ENCODE measurements at regions not wholly inside any gene's neighbourhood (a gene's known extent, or its start where the extent isn't known, plus 50 kb on each side); places are given as distances from the start of the nearest gene placed in this dataset.

GRCh38 chr13:26501641-26502040 is 55.8 kb upstream of the WASF3 start:
- no peak for ATAC-seq (ENCODE audit: low FRiP score in 2 of 2)
- DNase-seq, result no peak
- WGBS, 2 donors, result 47 to 55% methylated on average over 8 of the region's 8 CpGs
- Histone ChIP-seq H3K27me3 (no peaks in the 10 kb centered on the region), H3K36me3 (no peaks in the 10 kb centered on the region), H3K4me3 (no peak overlapping the region), H3K9me3 (no peaks in the 10 kb centered on the region), H3K4me1 (no peaks in the 10 kb centered on the region), H3K27ac (no peak overlapping the region)
- TF ChIP-seq POLR2A (IDR thresholded peaks at IDR 0.05) (no peak), EP300 (IDR thresholded peaks at IDR 0.05) (no peak), CTCF (IDR thresholded peaks at IDR 0.05) (no peak), POLR2AphosphoS5 (IDR thresholded peaks at IDR 0.05) (no peak)

DNA sequence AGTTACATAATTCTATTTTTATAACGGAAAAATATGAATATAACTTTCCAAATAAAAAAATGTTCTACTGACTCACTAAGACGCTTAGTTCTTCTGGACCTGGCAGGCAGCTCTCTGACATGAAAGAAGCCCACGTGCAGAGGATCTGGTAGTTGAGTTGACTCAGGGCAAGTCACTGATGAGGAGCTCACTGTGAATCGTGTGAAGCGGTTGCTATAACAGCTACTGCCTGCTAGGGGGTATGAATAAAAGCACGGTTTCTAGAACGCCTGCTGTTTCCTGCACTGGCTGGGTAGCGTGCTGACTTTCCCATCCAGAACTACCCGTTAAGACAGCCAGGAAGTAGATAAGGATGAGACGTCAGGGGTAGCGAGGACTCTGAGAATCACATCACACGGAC is 54.7 kb upstream of the WASF3 start:
- Histone ChIP-seq H3K9me3 (no peaks in the 10 kb centered on the region), H3K27me3 (no peaks in the 10 kb centered on the region), H3K4me1 (no peaks in the 10 kb centered on the region), H3K27ac (no peak overlapping the region), H3K36me3 (no peaks in the 10 kb centered on the region), H3K4me3 (no peak overlapping the region)
- DNase-seq (no peak), ATAC-seq (ENCODE audit: low FRiP score in 2 of 2) (peak in 1 of 2 donors; percentile 81)
- TF ChIP-seq POLR2A (IDR thresholded peaks at IDR 0.05) (no peak), EP300 (IDR thresholded peaks at IDR 0.05) (no peak), CTCF (IDR thresholded peaks at IDR 0.05) (no peak), POLR2AphosphoS5 (IDR thresholded peaks at IDR 0.05) (no peak)
- 33 to 35% methylated on average over 12 of the region's 12 CpGs for WGBS, 2 donors

DNA sequence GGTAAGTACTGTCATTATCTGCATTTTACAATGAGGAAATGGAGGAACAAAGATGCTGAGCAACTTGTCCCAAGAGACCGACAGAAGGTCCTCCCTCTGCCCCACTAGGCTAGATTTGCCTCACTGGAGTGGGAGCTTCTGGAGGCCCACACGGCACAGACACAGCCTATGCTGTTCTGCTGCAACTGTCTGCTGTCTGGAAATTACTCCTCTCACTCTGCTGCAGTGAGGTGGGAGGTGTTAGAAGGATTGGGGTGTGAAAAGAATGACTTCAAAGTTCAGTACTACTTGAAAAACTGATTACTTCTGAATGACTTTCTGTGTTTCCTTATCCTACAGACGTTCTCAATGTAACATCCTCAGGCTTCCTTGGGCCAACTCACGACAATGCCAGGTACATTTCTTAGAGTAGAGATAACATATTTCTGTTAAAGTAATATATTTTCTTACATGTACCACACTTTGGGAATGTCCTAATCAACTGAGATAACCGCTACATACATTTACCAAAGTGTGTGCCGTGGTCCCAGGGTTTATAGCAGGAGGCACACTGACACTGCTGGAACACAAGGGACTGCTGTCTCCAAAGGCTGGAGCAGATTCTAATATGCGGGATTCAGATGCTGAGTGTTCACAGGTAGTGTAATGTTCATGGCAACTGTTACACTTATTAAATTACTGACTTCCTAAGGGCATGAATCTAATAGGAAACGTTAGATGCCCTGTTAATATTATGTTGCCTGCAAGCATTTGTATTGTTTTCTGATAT is 53.5 kb upstream of the WASF3 start:
- no peak for TF ChIP-seq CTCF (IDR thresholded peaks at IDR 0.05)
- TF ChIP-seq POLR2A (IDR thresholded peaks at IDR 0.05), result no peak
- no peak for TF ChIP-seq EP300 (IDR thresholded peaks at IDR 0.05)
- no peak for TF ChIP-seq POLR2AphosphoS5 (IDR thresholded peaks at IDR 0.05)
- no peaks in the 10 kb centered on the region for H3K9me3 ChIP-seq
- DNase-seq (no peak), ATAC-seq (ENCODE audit: low FRiP score in 2 of 2) (no peak)
- no peak overlapping the region for H3K4me3 ChIP-seq
- 72 to 80% methylated on average over 7 to 8 of the region's 8 CpGs for WGBS, 2 donors
- no peaks in the 10 kb centered on the region for H3K27me3 ChIP-seq
- no peaks in the 10 kb centered on the region for H3K4me1 ChIP-seq
- H3K36me3 ChIP-seq, result no peaks in the 10 kb centered on the region
- H3K27ac ChIP-seq, result no peak overlapping the region

Data from upper lobe of left lung (tissue), 6 donors.